ENCODE measurements at regions not wholly inside any gene's neighbourhood (a gene's known extent, or its start where the extent isn't known, plus 50 kb on each side); places are given as distances from the start of the nearest gene placed in this dataset.

DNA sequence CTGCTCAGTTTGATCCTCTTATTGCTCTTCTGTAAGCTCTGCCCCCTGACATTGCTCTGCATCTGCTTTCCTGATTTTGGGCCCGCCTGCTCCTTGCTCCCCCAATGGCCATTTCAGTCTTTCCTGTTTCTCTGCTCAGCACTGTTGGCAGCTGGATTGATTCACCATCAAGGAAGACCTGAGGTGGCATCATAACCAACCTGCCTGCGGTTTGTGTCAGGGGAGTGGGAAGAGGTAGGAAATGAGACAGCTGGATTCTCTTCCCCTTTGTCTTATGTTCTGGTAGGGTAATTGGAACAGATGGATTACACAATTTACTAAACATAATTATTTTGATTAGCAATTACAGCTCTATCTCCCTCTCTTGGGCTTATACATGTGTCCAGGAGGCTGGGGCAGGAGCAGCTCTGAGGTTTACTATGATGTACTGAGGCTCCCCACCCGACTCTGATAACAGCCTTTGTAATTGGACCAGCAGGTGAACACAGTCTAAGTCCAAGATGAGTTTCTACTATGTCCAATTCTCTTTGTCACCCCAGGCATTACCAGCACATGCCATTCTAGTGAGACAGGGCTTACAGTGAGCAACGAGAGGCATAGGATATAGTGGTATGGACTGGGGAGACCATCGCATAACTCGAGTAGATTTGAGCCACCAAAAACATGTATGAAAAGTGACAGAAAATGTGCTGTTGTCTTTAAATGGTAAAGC lies 151.8 kb upstream of the MMADHC start:
- TF ChIP-seq, protein P1, sequence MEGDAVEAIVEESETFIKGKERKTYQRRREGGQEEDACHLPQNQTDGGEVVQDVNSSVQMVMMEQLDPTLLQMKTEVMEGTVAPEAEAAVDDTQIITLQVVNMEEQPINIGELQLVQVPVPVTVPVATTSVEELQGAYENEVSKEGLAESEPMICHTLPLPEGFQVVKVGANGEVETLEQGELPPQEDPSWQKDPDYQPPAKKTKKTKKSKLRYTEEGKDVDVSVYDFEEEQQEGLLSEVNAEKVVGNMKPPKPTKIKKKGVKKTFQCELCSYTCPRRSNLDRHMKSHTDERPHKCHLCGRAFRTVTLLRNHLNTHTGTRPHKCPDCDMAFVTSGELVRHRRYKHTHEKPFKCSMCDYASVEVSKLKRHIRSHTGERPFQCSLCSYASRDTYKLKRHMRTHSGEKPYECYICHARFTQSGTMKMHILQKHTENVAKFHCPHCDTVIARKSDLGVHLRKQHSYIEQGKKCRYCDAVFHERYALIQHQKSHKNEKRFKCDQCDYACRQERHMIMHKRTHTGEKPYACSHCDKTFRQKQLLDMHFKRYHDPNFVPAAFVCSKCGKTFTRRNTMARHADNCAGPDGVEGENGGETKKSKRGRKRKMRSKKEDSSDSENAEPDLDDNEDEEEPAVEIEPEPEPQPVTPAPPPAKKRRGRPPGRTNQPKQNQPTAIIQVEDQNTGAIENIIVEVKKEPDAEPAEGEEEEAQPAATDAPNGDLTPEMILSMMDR (conservative IDR thresholded peaks at IDR 0.05; ENCODE audit: control insufficient read depth, insufficient read depth, low read depth, low read length), result no peak
- H3K4me3 ChIP-seq (ENCODE audit: control insufficient read depth, low read depth, low read length), result no peak overlapping the region
- DNase-seq (ENCODE audit: low read depth), result peak; percentile 33

DNA sequence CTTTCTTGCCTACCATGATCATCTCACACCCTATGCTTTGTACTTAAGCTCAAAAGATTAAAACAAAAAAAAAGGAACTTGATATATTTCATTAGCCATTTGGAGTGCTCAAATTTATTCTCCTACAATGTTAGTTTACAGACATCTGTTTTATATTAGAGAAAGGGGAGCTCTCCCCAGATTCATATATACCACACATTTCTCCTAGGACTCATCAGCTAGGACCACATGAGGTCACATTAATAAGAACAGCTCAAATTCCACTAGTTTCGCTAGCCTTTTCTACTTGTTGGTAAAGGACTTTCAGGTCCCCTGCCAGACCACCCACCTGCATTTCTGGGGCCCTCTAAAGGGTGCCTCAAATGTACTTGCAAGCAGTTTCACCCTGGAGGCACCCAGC lies 151.2 kb upstream of the MMADHC start:
- DNase-seq (ENCODE audit: low read depth), result peak; percentile 82
- TF ChIP-seq, protein P1 (conservative IDR thresholded peaks at IDR 0.05; ENCODE audit: control insufficient read depth, insufficient read depth, low read depth, low read length), result no peak
- H3K4me3 ChIP-seq (ENCODE audit: control insufficient read depth, low read depth, low read length), result no peak overlapping the region

DNA sequence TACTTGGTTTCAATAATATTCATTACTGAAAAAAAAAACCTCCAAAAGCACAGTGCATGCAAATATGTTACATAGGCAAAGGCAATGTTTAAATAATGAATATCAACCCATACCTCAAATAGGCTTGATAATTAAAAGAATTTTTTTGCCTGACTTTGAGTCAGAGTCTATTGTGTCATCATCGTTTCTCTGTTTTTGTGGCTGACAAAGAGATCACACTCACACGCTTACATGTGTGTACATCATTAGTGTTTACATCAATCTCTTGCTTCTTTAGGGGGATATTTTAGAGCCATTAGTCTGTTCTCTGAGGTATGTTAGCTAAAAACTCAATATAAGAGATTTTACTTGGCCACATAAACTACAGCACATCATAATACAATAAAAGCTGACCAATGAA lies 150.3 kb upstream of the MMADHC start:
- TF ChIP-seq, protein P1 (conservative IDR thresholded peaks at IDR 0.05; ENCODE audit: control insufficient read depth, insufficient read depth, low read depth, low read length), result no peak
- peak; percentile 60 for DNase-seq (ENCODE audit: low read depth)
- H3K4me3 ChIP-seq (ENCODE audit: control insufficient read depth, low read depth, low read length), result no peak overlapping the region

DNA sequence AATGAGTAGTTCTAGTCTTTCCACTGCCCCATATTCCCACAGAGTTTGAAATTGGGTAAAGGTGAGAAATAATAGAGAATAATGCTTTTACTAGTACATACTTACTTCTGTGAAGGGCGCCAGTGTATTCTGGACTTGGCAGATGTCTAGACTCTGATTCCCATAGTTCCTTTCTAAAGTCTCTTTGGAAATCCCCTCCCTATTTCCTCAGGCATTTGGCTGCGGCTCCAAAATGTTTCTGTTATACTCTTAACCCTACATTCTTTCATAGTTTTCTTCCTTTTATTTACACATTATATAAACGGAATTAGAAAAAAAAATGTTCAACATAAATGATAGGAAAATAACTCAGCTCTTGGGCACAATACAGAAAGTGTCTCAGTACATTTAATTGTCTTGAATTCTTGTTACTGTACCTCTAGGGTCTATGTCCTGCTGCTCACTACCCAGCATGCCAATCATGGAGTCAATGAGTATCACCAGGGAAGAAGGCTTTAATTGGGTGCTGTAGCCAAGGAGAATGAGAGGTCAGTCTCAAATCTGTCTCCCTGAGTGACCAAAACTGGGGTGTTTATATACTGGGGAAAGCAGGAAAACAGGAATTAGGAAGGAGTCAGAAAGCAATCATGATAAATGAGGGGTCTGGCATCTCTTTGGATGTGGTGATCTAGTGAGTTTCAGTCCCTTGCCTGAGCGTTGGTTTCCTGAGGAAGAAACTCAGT lies 147.8 kb upstream of the MMADHC start:
- TF ChIP-seq, protein P1 (conservative IDR thresholded peaks at IDR 0.05; ENCODE audit: control insufficient read depth, insufficient read depth, low read depth, low read length), result no peak
- no peak overlapping the region for H3K4me3 ChIP-seq (ENCODE audit: control insufficient read depth, low read depth, low read length)
- DNase-seq (ENCODE audit: low read depth), result no peak

DNA sequence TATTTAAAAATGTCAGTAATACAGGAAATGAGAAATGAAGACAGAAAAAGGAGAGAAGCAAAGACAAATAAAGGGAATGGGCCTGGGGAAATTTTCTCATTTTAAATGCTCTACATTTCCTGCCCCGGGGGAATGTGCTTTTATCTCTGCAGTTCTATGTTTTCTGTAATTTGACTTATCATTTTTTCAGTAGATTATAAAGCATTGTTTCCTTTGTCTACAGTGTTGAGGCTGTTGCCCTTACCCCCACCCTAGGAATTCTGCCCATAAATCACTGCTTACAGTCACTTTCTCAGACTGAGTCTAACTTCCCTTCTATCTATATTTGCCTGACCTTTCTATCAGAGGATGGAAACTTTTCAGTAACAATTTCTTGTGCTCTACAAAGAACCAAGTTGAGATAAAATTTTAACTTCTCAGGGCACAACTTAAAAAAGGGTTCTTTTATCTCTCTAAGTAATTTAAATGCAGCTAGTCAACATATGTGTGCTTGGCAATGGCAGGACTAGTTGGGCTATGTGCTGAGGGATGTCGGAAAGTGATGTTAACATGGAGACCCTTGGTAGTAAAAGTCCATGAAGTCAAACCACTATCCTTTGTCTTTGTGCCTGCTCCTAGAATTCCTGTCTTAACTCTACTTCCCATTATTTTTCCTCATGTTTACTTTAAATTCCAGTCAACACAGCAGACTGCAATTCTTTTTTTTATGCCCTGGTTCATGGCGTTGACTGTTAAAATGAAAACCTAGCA lies 146.5 kb upstream of the MMADHC start:
- no peak overlapping the region for H3K4me3 ChIP-seq (ENCODE audit: control insufficient read depth, low read depth, low read length)
- DNase-seq (ENCODE audit: low read depth), result peak; percentile 44
- TF ChIP-seq, protein P1 (conservative IDR thresholded peaks at IDR 0.05; ENCODE audit: control insufficient read depth, insufficient read depth, low read depth, low read length), result no peak

DNA sequence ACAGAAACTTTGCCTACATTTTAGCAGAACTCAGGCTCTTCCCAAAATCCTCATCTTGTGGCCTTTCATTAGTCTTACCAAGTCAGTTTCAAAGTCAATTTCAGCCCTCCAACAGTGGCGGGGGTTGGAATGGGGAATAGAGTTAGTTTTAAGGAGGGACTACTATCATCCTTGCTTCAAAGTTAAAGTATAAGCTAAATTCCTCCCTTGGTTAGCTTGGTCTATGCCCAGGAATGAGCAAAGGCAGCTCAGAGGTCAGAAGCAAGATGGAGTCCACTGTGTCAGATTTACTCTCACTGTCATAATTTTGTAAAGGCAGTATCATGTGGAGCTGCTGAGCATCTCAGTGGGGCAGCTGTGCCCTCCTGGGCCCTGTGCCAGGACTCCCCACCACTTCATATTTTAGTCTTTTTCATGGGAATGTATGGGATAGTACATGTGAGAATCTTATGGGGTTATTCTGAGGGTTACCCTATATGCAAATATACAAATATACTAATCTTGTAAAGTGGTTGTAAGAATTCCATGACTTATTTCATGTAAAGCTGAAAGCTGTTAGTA lies 145.2 kb upstream of the MMADHC start:
- no peak for DNase-seq (ENCODE audit: low read depth)
- TF ChIP-seq, protein P1 (conservative IDR thresholded peaks at IDR 0.05; ENCODE audit: control insufficient read depth, insufficient read depth, low read depth, low read length), result no peak
- H3K4me3 ChIP-seq (ENCODE audit: control insufficient read depth, low read depth, low read length), result no peak overlapping the region
